ENCODE measurements at regions not wholly inside any gene's neighbourhood (a gene's known extent, or its start where the extent isn't known, plus 50 kb on each side); places are given as distances from the start of the nearest gene placed in this dataset.

DNA sequence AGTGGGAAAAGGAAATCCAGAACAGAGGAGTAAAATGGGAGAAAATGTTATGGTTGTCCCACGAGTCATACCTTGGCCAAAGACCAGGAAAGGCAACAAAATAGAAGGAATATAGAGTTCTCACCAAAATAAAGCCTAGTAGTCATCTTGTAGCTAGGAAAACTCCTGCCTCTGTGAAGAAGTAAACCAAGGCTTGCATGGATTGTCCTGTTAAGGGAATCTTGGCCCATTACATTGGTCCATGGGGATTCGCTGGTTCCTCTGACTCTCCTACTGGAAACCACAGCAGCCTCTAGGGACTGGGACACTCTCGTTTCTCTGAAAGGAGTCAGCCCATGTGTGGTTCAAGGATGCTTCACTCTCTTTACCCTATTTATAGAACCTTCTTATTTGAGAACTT lies 62.9 kb upstream of the FNDC3B start:
- TF ChIP-seq, protein P1, sequence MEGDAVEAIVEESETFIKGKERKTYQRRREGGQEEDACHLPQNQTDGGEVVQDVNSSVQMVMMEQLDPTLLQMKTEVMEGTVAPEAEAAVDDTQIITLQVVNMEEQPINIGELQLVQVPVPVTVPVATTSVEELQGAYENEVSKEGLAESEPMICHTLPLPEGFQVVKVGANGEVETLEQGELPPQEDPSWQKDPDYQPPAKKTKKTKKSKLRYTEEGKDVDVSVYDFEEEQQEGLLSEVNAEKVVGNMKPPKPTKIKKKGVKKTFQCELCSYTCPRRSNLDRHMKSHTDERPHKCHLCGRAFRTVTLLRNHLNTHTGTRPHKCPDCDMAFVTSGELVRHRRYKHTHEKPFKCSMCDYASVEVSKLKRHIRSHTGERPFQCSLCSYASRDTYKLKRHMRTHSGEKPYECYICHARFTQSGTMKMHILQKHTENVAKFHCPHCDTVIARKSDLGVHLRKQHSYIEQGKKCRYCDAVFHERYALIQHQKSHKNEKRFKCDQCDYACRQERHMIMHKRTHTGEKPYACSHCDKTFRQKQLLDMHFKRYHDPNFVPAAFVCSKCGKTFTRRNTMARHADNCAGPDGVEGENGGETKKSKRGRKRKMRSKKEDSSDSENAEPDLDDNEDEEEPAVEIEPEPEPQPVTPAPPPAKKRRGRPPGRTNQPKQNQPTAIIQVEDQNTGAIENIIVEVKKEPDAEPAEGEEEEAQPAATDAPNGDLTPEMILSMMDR (IDR thresholded peaks at IDR 0.05; ENCODE audit: low read depth, low read length, poor library complexity, severe bottlenecking), result no peak
- TF ChIP-seq EZH2phosphoT487 (IDR thresholded peaks at IDR 0.05; ENCODE audit: borderline replicate concordance, low read length), result no peak

Measured in DOHH2 (cell line).